NCI-H2029 treated with DMSO at 0.1 percent for 48 hours (cell line): ENCODE measurements at regions not wholly inside any gene's neighbourhood (a gene's known extent, or its start where the extent isn't known, plus 50 kb on each side); places are given as distances from the start of the nearest gene placed in this dataset.
"Not testable (repeated sequence)": the region's sequence is repeated elsewhere in the genome, so short reads cannot be mapped to it uniquely, and the experiment has no call there.

Source experiments
- DNase-seq: peaks from one replicate; lab custom pipeline; 2025; lab: John Stamatoyannopoulos, UW

DNA sequence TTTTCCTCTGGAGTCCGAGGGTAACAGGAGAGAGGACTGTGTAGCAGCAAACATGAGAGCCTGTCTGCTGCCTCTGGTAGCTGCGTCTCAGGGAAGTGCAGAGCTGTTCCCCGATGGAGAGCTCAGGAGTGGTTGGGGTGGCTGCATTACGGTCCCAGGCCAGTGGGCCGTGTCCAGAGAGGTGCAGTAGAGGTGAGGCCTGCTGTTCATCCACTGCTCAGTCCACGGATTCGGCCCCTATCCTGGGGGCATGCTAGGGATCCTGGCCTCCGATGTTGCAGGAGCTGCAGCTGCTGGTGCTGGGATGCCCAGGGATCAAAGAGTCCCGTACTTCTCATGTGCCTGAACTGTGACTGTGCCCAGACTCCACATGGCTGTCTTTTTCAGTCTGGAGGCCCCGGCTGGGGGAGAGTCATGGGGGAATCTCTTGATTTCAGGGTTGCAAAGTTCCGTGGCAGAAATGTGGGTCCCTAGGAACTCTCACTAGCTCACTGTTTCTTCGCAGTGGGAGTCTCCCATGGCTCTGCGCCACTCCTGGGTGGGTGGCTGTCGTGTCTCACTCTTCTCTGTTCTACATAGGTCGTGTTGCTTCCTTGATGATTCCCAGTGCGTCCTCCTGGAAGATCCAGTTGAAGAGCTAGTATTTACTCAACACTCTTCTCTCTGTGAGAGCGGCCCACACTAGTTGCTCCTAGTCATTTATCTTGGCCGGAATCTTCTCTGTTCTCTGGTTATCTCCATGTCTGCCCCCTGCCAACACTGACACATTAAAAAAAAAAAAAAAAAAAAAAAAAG is 109.5 kb upstream of the CENPE start:
- DNase-seq = no peak

GRCh38 chr4:103306870-103307375 is 108.8 kb upstream of the CENPE start:
- DNase-seq = no peak

DNA sequence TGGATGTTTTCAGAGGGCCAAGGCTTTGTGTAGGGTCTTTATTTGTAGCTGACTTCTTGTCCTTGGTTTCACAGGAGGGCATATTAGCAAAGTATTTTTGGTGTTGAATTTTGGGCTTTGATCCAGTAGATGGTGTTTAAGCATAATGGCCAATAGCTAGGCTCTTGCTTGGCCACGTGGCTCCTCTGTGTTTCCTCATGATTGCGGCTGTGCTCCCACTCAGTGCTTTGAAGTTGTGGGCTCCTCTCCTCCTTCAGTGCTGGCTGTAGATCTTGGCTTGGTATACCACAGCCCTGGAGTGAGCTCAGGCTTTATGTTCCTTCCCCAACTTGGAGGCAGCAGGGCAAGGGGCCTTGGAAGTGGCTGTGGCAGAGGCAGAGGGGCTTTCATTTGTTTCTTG is 107.2 kb upstream of the CENPE start:
- DNase-seq = no peak

DNA sequence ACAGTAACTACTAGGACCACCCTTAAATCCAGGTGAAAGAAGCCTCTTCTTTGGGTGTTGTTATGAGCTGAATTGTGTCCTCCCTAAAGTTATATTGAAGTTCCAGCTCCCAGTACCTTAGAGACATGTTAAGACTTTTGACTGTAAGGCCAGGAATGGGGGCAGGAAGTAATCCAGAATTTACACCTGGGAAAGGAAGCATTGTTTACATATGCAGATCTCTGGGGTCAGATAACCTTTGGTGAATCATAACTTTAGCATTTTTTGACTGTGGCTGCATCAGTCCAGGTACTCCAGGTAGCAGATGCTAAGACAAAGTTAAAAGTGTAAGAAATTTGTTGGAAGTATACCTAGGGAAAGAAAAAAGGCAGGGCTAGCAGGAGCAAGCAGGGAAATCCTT is 104.9 kb upstream of the CENPE start:
- no peak for DNase-seq

DNA sequence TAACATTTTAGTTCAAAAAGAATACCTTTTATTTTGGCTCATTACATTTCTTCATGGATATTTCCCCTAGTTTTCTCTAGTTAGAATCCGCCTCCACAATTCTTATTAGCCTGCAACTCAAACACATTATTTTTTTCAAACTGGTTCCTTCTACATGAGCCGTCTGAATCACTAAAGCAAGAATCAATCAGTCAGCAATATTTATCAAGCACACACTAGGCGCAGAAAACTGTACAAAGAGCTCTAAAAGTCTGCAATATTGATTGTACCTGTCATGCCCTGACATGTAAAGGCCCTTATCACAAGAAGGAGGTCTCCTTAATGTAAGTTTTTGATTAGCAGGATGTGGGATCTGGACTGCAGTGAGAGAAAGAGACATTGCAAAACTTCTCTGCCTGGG is 94.8 kb upstream of the CENPE start:
- DNase-seq = no peak

GRCh38 chr4:103292373-103292772 is 94.2 kb upstream of the CENPE start:
- DNase-seq = no peak

GRCh38 chr4:103289186-103289585 is 91.0 kb upstream of the CENPE start:
- DNase-seq = no peak

- DNase-seq = peak; percentile 50
Measured at GRCh38 chr4:103272174-103272573, 74.0 kb upstream of the CENPE start.

GRCh38 chr4:103268746-103269145 is 70.6 kb upstream of the CENPE start:
- no peak for DNase-seq

DNA sequence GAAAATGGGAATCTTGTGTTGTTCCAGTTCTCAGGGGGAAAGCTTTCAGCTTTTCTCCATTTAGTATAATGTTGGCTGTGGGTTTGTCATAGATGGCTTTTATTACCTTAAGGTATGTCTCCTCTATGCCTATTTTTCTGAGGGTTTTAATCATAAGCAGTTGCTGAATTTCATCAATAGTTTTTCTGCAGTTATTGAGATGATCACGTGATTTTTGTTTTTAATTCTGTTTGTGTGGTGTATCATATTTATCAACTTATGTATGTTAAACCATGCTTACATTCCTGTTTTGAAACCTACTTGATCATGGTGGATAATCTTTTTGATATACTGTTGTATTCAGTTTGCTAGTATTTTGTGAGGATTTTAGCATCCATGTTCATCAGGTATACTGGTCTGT is 66.8 kb upstream of the CENPE start:
- DNase-seq = no peak

DNA sequence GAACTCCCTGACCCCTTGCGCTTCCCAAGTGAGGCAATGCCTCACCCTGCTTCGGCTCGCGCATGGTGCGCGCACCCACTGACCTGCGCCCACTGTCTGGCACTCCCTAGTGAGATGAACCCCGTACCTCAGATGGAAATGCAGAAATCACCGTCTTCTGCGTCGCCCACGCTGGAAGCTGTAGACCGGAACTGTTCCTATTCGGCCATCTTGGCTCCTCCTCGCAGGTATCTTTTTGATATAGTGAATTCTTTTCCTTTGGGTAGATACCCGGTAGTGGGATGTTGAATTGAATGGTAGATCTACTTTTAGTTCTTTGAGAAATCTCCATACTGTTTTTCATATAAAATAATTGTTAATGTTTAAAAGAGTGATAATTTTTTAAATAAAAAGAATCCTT is 57.9 kb upstream of the CENPE start:
- DNase-seq = not testable (repeated sequence)
